Bronchial epithelial cell (primary cell): ENCODE measurements at regions not wholly inside any gene's neighbourhood (a gene's known extent, or its start where the extent isn't known, plus 50 kb on each side); places are given as distances from the start of the nearest gene placed in this dataset.

ENCODE experiments used
- DNase-seq: peaks from one replicate; pipeline ENCODE4 v3.0.0-alpha.2; 2010; ENCODE audit warnings: low read depth
- FAIRE-seq: peaks from 2 replicates; lab custom pipeline; 2011; peaks lifted over from hg19 to GRCh38; lab: Jason Lieb, UNC
- H3K27me3 ChIP-seq: 2 replicates; pipeline ENCODE4 v1.5.1; 2011; ENCODE audit warnings: low read length; ENCODE audit not compliant: control insufficient read depth, insufficient read depth
- H3K36me3 ChIP-seq: 2 replicates; pipeline ENCODE4 v1.5.1; 2011; ENCODE audit warnings: low read length; ENCODE audit not compliant: control insufficient read depth, insufficient read depth
- H3K4me3 ChIP-seq: 2 replicates; pipeline ENCODE4 v1.5.1; 2011; ENCODE audit warnings: mild to moderate bottlenecking, low read depth, low read length, control low read depth
- CTCF ChIP-seq: IDR thresholded peaks from 2 replicates; pipeline ENCODE4 v1.5.1; 2011; ENCODE audit warnings: mild to moderate bottlenecking, moderate library complexity, low read length, control low read depth, inconsistent platforms; ENCODE audit not compliant: insufficient read depth, severe bottlenecking

GRCh38 chr15:25091421-25092158 is 136.8 kb downstream of the SNRPN start:
- H3K36me3 ChIP-seq, result peaks cover 6% of the 10 kb centered on the region
- H3K4me3 ChIP-seq, result no peak overlapping the region
- FAIRE-seq, result no peak

GRCh38 chr15:25092661-25093060 is 137.9 kb downstream of the SNRPN start:
- TF ChIP-seq CTCF, result no peak
- Histone ChIP-seq H3K4me3 (no peak overlapping the region), H3K27me3 (no peaks in the 10 kb centered on the region), H3K36me3 (peaks cover 6% of the 10 kb centered on the region)
- FAIRE-seq (no peak), DNase-seq (no peak)

More at GRCh38 chr15:25091421-25092158, 136.8 kb downstream of the SNRPN start:
- no peak for TF ChIP-seq CTCF
- DNase-seq, result no peak
- H3K27me3 ChIP-seq, result no peaks in the 10 kb centered on the region

- H3K27me3 ChIP-seq, result no peaks in the 10 kb centered on the region
- no peak overlapping the region for H3K4me3 ChIP-seq
- no peak for TF ChIP-seq CTCF
- no peak for DNase-seq
- no peak for FAIRE-seq
- peaks cover 6% of the 10 kb centered on the region for H3K36me3 ChIP-seq
Measured at GRCh38 chr15:25093455-25094029, 138.8 kb downstream of the SNRPN start.

- Histone ChIP-seq H3K4me3 (no peak overlapping the region), H3K27me3 (no peaks in the 10 kb centered on the region), H3K36me3 (peaks cover 6% of the 10 kb centered on the region)
- FAIRE-seq (no peak), DNase-seq (no peak)
- TF ChIP-seq CTCF, result no peak
Measured at GRCh38 chr15:25094066-25094465, 139.3 kb downstream of the SNRPN start.

- no peaks in the 10 kb centered on the region for H3K27me3 ChIP-seq
- no peak overlapping the region for H3K4me3 ChIP-seq
- DNase-seq, result no peak
- TF ChIP-seq CTCF, result no peak
- H3K36me3 ChIP-seq, result peaks cover 5% of the 10 kb centered on the region
- FAIRE-seq, result no peak
Measured at GRCh38 chr15:25094519-25094918, 139.7 kb downstream of the SNRPN start.
